ENCODE measurements at regions not wholly inside any gene's neighbourhood (a gene's known extent, or its start where the extent isn't known, plus 50 kb on each side); places are given as distances from the start of the nearest gene placed in this dataset.

DNA sequence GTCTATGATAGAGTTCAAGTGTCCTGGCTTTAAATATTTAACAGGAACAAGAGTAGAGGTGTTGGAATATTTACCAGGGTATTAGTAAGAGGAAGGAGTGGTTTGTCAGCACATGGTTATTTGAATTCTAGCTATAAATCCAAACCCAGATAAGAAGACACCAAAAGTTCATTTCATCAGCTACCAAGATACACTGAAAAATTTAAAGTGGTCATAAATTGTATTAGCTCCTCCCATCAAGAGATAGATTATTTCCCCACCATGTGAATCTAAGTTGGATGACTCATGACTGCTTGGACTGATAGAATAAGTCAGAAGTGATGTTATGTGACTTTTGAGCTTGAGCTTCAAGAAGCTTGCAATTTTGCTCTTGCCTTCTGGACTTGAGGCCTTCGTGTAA lies 72.1 kb upstream of the GRAMD2B start:
- Histone ChIP-seq H3K4me3 (ENCODE audit: low read depth, low read length, poor library complexity, severe bottlenecking) (no peak overlapping the region), H4K20me1 (ENCODE audit: insufficient read depth, low read length) (no peaks in the 10 kb centered on the region), H3K9me3 (ENCODE audit: low read length) (no peaks in the 10 kb centered on the region), H3K36me3 (ENCODE audit: insufficient read depth, low read length) (no peaks in the 10 kb centered on the region), H3K4me1 (ENCODE audit: insufficient read depth, low read length, poor library complexity, severe bottlenecking) (no peaks in the 10 kb centered on the region), H3K79me2 (ENCODE audit: insufficient read depth, low read depth, low read length) (no peaks in the 10 kb centered on the region), H3K27ac (ENCODE audit: low read depth, low read length, poor library complexity, severe bottlenecking) (no peak overlapping the region), H3K9me2 (ENCODE audit: insufficient read depth, low read length) (no peaks in the 10 kb centered on the region), H3K4me2 (ENCODE audit: low read length) (no peak overlapping the region), H2AFZ (ENCODE audit: low read length) (no peak overlapping the region)
- BruUV-seq (replicated peaks), result no TSS peak
- no peak for DNase-seq (ENCODE audit: low spot score)
- ChIA-PET POLR2A (interaction anchor here (1.1 kb wide), 1 partner anchor 308 kb away, joined by 7 read pairs; no protein-coding TSS in a partner anchor), CTCF (ENCODE audit: unreplicated experiment) (no interaction called here)
- no peak for TF ChIP-seq EZH2phosphoT487 (IDR thresholded peaks at IDR 0.05; ENCODE audit: borderline replicate concordance, low read depth, low read length)
- TF ChIP-seq, protein P1, sequence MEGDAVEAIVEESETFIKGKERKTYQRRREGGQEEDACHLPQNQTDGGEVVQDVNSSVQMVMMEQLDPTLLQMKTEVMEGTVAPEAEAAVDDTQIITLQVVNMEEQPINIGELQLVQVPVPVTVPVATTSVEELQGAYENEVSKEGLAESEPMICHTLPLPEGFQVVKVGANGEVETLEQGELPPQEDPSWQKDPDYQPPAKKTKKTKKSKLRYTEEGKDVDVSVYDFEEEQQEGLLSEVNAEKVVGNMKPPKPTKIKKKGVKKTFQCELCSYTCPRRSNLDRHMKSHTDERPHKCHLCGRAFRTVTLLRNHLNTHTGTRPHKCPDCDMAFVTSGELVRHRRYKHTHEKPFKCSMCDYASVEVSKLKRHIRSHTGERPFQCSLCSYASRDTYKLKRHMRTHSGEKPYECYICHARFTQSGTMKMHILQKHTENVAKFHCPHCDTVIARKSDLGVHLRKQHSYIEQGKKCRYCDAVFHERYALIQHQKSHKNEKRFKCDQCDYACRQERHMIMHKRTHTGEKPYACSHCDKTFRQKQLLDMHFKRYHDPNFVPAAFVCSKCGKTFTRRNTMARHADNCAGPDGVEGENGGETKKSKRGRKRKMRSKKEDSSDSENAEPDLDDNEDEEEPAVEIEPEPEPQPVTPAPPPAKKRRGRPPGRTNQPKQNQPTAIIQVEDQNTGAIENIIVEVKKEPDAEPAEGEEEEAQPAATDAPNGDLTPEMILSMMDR (conservative IDR thresholded peaks at IDR 0.05; ENCODE audit: low read length), result no peak
- intact Hi-C loops (cut with micrococcal nuclease; ENCODE audit: unreplicated experiment), result no loop called here

DNA sequence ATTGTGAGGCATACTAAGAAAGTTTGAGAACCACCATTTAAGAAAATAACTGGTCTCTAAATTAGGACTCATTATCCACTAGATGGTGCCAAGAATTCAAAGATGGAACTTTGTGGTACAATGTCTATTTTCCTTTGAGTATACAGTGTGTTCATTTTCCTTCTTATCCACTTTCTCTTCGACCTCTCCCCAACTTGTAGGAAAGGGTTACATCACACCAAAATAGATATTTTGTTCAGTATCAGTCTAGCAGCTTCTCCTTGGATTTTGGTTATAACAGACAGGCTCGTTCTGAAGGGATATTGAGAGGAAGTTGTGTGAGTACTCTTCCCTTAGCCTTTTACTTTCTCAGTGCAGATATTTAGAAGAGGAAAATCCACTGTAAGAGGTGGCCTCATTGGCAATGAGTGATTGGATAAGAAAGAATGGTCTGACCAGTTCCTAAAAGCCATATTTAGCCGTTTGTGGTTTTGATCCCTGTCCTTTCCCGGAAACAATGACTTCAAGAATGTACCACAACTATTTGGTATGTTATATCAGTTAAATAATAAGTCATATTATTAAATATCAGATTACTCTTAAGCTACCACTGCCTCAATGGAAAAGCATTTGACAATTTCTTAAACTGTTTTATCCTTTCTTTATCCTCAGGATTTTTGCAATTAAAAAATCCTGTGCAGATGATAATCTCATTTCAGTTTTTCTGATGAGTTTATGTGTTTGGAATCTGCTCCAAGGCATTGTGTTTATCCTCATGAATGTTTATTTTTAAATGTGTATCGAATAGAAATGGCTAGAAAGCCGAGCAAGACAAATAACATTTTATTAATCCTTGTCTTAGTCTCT lies 69.0 kb upstream of the GRAMD2B start:
- H3K4me1 ChIP-seq (ENCODE audit: insufficient read depth, low read length, poor library complexity, severe bottlenecking), result no peaks in the 10 kb centered on the region
- DNase-seq (ENCODE audit: low spot score), result peak; percentile 46
- intact Hi-C loops (cut with micrococcal nuclease; ENCODE audit: unreplicated experiment), result loop anchor here (1.0 kb wide), 1 partner anchor 185 kb away; no protein-coding TSS in a partner anchor
- H3K36me3 ChIP-seq (ENCODE audit: insufficient read depth, low read length), result no peaks in the 10 kb centered on the region
- H3K4me2 ChIP-seq (ENCODE audit: low read length), result peak overlapping the region; percentile 25; the same call in 1 of the 2 replicates
- no peak overlapping the region for H3K4me3 ChIP-seq (ENCODE audit: low read depth, low read length, poor library complexity, severe bottlenecking)
- H4K20me1 ChIP-seq (ENCODE audit: insufficient read depth, low read length), result no peaks in the 10 kb centered on the region
- TF ChIP-seq, protein P1 (conservative IDR thresholded peaks at IDR 0.05; ENCODE audit: low read length), result peak; percentile 76
- no peak for TF ChIP-seq EZH2phosphoT487 (IDR thresholded peaks at IDR 0.05; ENCODE audit: borderline replicate concordance, low read depth, low read length)
- no peaks in the 10 kb centered on the region for H3K79me2 ChIP-seq (ENCODE audit: insufficient read depth, low read depth, low read length)
- POLR2A ChIA-PET, result interaction anchor here (1.0 kb wide), 1 partner anchor 17 kb away, joined by 3 read pairs; no protein-coding TSS in a partner anchor
- H2AFZ ChIP-seq (ENCODE audit: low read length), result peak overlapping the region; percentile 60; the same call in 1 of the 2 replicates
- BruUV-seq (replicated peaks), result no TSS peak
- H3K27ac ChIP-seq (ENCODE audit: low read depth, low read length, poor library complexity, severe bottlenecking), result no peak overlapping the region
- H3K9me3 ChIP-seq (ENCODE audit: low read length), result no peaks in the 10 kb centered on the region
- H3K9me2 ChIP-seq (ENCODE audit: insufficient read depth, low read length), result no peaks in the 10 kb centered on the region
- CTCF ChIA-PET (ENCODE audit: unreplicated experiment), result no interaction called here
